GM23248 (cell line): ENCODE measurements at regions not wholly inside any gene's neighbourhood (a gene's known extent, or its start where the extent isn't known, plus 50 kb on each side); places are given as distances from the start of the nearest gene placed in this dataset.

Source experiments
- EZH2 ChIP-seq: fragments of 200-600 bp; sonication (generic); IDR thresholded peaks from 2 replicates; pipeline ENCODE4 v1.6.1; 2018; ENCODE audit warnings: antibody characterized with exemption, mild to moderate bottlenecking; ENCODE audit not compliant: insufficient read depth, poor library complexity, severe bottlenecking
- EZH2phosphoT487 ChIP-seq: fragments of 200-600 bp; sonication (generic); IDR thresholded peaks from 2 replicates; pipeline ENCODE4 v1.6.1; 2018; ENCODE audit warnings: antibody characterized with exemption, moderate library complexity, mild to moderate bottlenecking, low read depth; ENCODE audit not compliant: insufficient read depth

GRCh38 chr2:67564076-67564475 is 166.9 kb downstream of the ETAA1 start:
- no peak for TF ChIP-seq EZH2
- no peak for TF ChIP-seq EZH2phosphoT487
